Hepatocyte (in vitro differentiated cells): ENCODE measurements at regions not wholly inside any gene's neighbourhood (a gene's known extent, or its start where the extent isn't known, plus 50 kb on each side); places are given as distances from the start of the nearest gene placed in this dataset.

ENCODE experiments used
- DNase-seq: peaks from one replicate; pipeline ENCODE4 v3.0.0-alpha.2; 2016; ENCODE audit warnings: low spot score
- H2AFZ ChIP-seq: fragments of 200-600 bp; sonication (generic); 2 replicates; pipeline ENCODE4 v1.6.0; 2016; ENCODE audit warnings: antibody characterized with exemption, mild to moderate bottlenecking
- H3K27ac ChIP-seq: fragments of 200-600 bp; sonication (generic); 2 replicates; pipeline ENCODE4 v1.5.1; 2016; ENCODE audit warnings: mild to moderate bottlenecking
- H3K27me3 ChIP-seq: fragments of 200-600 bp; sonication (generic); 2 replicates; pipeline ENCODE4 v1.6.1; 2016
- H3K36me3 ChIP-seq: fragments of 200-600 bp; sonication (generic); replicated peaks from 2 replicates; pipeline ENCODE4 v1.5.1; 2016; ENCODE audit warnings: low read depth; ENCODE audit not compliant: insufficient read depth
- H3K4me1 ChIP-seq: fragments of 200-600 bp; sonication (generic); 2 replicates; pipeline ENCODE4 v1.5.1; 2016; ENCODE audit warnings: mild to moderate bottlenecking, moderate library complexity; ENCODE audit not compliant: insufficient read depth
- H3K4me2 ChIP-seq: fragments of 200-600 bp; sonication (generic); 2 replicates; pipeline ENCODE4 v1.6.0; 2016
- H3K4me3 ChIP-seq: fragments of 200-600 bp; sonication (generic); 2 replicates; pipeline ENCODE4 v1.5.1; 2016; ENCODE audit warnings: mild to moderate bottlenecking
- H3K79me2 ChIP-seq: fragments of 200-600 bp; sonication (generic); 2 replicates; pipeline ENCODE4 v1.6.0; 2017; ENCODE audit warnings: mild to moderate bottlenecking
- H3K9me2 ChIP-seq: fragments of 200-600 bp; sonication (generic); replicated peaks from 2 replicates; pipeline ENCODE4 v1.6.0; 2017; ENCODE audit warnings: mild to moderate bottlenecking; ENCODE audit not compliant: insufficient read depth
- H3K9me3 ChIP-seq: fragments of 200-600 bp; sonication (generic); 2 replicates; pipeline ENCODE4 v1.5.1; 2016; ENCODE audit warnings: low read depth, mild to moderate bottlenecking
- H4K20me1 ChIP-seq: fragments of 200-600 bp; sonication (generic); 2 replicates; pipeline ENCODE4 v1.6.0; 2016; ENCODE audit warnings: mild to moderate bottlenecking; ENCODE audit not compliant: insufficient read depth, poor library complexity, severe bottlenecking
- EZH2 ChIP-seq: fragments of 200-600 bp; sonication (generic); IDR thresholded peaks from 2 replicates; pipeline ENCODE4 v1.6.1; 2016; ENCODE audit warnings: antibody characterized with exemption, mild to moderate bottlenecking, borderline replicate concordance
- EZH2phosphoT487 ChIP-seq: fragments of 200-600 bp; sonication (generic); IDR thresholded peaks from one replicate; pipeline ENCODE4 v1.6.1; 2018; ENCODE audit warnings: antibody characterized with exemption, mild to moderate bottlenecking, low read depth, moderate library complexity; ENCODE audit not compliant: unreplicated experiment, severe bottlenecking
- WGBS: methylation state at CpG from one replicate; pipeline ENCODE4 v1.1.6; 2016; ENCODE audit warnings: low lambda C conversion rate; ENCODE audit errors: missing lambda C conversion rate; 5-methylcytosine and 5-hydroxymethylcytosine counted together
- TF ChIP-seq, protein P1 (sequence below): fragments of 200-600 bp; sonication (generic); IDR thresholded peaks from 2 replicates; pipeline ENCODE4 v1.5.1; 2016; ENCODE audit warnings: antibody characterized with exemption, mild to moderate bottlenecking; ENCODE audit not compliant: poor library complexity

DNA sequence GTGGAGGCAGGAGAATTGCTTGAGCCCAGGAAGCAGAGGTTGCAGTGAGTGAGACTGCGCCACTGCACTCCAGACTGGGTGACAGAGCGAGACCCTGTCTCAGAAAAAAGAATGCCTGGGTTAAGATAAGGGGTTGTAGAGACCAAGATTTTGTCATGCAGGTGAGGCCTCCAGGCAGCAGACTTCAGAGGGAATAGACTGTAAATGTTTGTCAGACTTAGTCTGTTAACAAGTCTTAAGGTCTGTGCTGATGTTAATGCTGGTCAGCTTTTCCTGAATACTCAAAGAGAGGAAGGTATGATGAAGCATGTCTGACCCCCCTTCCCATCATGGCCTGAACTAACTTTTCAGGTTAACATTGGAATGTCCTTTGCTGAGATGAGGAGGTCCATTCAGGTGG lies 83.0 kb upstream of the FUT8 start:
- 97% methylated on average over 2 of the region's 2 CpGs for WGBS
- Histone ChIP-seq H3K79me2 (no peaks in the 10 kb centered on the region), H3K4me3 (no peak overlapping the region), H3K4me2 (no peak overlapping the region), H3K27ac (no peak overlapping the region), H3K9me2 (no peaks in the 10 kb centered on the region), H3K4me1 (peaks cover 15% of the 10 kb centered on the region), H4K20me1 (no peaks in the 10 kb centered on the region), H3K9me3 (no peaks in the 10 kb centered on the region), H2AFZ (no peak overlapping the region), H3K36me3 (no peaks in the 10 kb centered on the region), H3K27me3 (no peaks in the 10 kb centered on the region)
- DNase-seq, result no peak
- TF ChIP-seq EZH2phosphoT487 (no peak), EZH2 (no peak)
- TF ChIP-seq, protein P1, sequence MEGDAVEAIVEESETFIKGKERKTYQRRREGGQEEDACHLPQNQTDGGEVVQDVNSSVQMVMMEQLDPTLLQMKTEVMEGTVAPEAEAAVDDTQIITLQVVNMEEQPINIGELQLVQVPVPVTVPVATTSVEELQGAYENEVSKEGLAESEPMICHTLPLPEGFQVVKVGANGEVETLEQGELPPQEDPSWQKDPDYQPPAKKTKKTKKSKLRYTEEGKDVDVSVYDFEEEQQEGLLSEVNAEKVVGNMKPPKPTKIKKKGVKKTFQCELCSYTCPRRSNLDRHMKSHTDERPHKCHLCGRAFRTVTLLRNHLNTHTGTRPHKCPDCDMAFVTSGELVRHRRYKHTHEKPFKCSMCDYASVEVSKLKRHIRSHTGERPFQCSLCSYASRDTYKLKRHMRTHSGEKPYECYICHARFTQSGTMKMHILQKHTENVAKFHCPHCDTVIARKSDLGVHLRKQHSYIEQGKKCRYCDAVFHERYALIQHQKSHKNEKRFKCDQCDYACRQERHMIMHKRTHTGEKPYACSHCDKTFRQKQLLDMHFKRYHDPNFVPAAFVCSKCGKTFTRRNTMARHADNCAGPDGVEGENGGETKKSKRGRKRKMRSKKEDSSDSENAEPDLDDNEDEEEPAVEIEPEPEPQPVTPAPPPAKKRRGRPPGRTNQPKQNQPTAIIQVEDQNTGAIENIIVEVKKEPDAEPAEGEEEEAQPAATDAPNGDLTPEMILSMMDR, result no peak

GRCh38 chr14:65329911-65330310 lies 82.6 kb upstream of the FUT8 start:
- no peak overlapping the region for H2AFZ ChIP-seq
- H3K4me3 ChIP-seq, result no peak overlapping the region
- WGBS, result 76% methylated on average over 2 of the region's 2 CpGs
- H3K9me2 ChIP-seq, result no peaks in the 10 kb centered on the region
- TF ChIP-seq, protein P1, result no peak
- TF ChIP-seq EZH2phosphoT487, result no peak
- TF ChIP-seq EZH2, result no peak
- H3K4me1 ChIP-seq, result peaks cover 19% of the 10 kb centered on the region
- no peak overlapping the region for H3K4me2 ChIP-seq
- no peaks in the 10 kb centered on the region for H3K36me3 ChIP-seq
- DNase-seq, result no peak
- H4K20me1 ChIP-seq, result no peaks in the 10 kb centered on the region
- H3K9me3 ChIP-seq, result no peaks in the 10 kb centered on the region
- no peaks in the 10 kb centered on the region for H3K79me2 ChIP-seq
- no peaks in the 10 kb centered on the region for H3K27me3 ChIP-seq
- H3K27ac ChIP-seq, result peak overlapping the region; percentile 51

GRCh38 chr14:65330416-65330815 lies 82.1 kb upstream of the FUT8 start:
- Histone ChIP-seq H3K9me2 (no peaks in the 10 kb centered on the region), H3K27me3 (no peaks in the 10 kb centered on the region), H4K20me1 (no peaks in the 10 kb centered on the region), H2AFZ (no peak overlapping the region), H3K36me3 (no peaks in the 10 kb centered on the region), H3K4me2 (no peak overlapping the region), H3K4me1 (peaks cover 24% of the 10 kb centered on the region), H3K9me3 (no peaks in the 10 kb centered on the region), H3K79me2 (no peaks in the 10 kb centered on the region), H3K27ac (peak overlapping the region; percentile 51), H3K4me3 (no peak overlapping the region)
- WGBS, result 43% methylated on average over 1 of the region's 1 CpG
- no peak for DNase-seq
- no peak for TF ChIP-seq EZH2phosphoT487

DNA sequence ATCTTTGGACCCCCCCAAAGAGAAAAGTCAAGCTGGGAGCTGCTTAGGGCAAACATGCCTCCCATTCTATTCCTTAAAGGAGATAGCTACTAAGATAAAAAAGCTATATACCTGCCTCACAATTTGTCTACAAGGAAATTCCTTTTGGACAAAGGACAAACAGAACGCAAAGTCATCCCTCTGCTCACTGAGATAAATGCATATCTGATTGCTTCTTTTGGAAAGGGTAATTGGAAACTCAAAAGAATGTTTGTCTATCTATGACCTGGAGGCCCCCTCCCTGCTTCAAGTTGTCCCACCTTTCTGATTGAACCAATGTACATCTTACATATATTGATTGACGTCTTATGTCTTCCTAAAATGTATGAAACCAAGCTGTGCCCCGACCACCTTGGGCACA lies 80.9 kb upstream of the FUT8 start:
- H3K9me3 ChIP-seq, result no peaks in the 10 kb centered on the region
- H2AFZ ChIP-seq, result no peak overlapping the region
- no peaks in the 10 kb centered on the region for H3K27me3 ChIP-seq
- H3K36me3 ChIP-seq, result no peaks in the 10 kb centered on the region
- DNase-seq, result no peak
- no peak overlapping the region for H3K4me3 ChIP-seq
- no peaks in the 10 kb centered on the region for H3K79me2 ChIP-seq
- WGBS, result 88% methylated on average over 3 of the region's 3 CpGs
- H4K20me1 ChIP-seq, result no peaks in the 10 kb centered on the region
- no peaks in the 10 kb centered on the region for H3K9me2 ChIP-seq
- TF ChIP-seq EZH2phosphoT487 (no peak), EZH2 (no peak)
- TF ChIP-seq, protein P1, result no peak
- peaks cover 37% of the 10 kb centered on the region for H3K4me1 ChIP-seq
- H3K27ac ChIP-seq, result no peak overlapping the region
- no peak overlapping the region for H3K4me2 ChIP-seq
